Liver (tissue), 7 donors: ENCODE measurements at regions not wholly inside any gene's neighbourhood (a gene's known extent, or its start where the extent isn't known, plus 50 kb on each side); places are given as distances from the start of the nearest gene placed in this dataset.

Experiments used
- DNase-seq: peaks from one replicate; pipeline ENCODE4 v3.0.0-alpha.2; 2017; ENCODE audit warnings: low spot score
- H3K27ac ChIP-seq, 2 donors: one replicate each; pipeline ENCODE4 v1.7.0; 2013; ENCODE audit warnings: inconsistent platforms in 2 of 2, low read length in 2 of 2, control low read depth in 1 of 2, low read depth in 1 of 2, mild to moderate bottlenecking in 1 of 2
- H3K27me3 ChIP-seq, 4 donors: one replicate each; pipeline versions ENCODE4 v1.6.1 to v1.7.0; 2013; ENCODE audit warnings: low read length in 3 of 4, inconsistent platforms in 1 of 4, mild to moderate bottlenecking in 1 of 4, moderate library complexity in 1 of 4; ENCODE audit not compliant: control insufficient read depth in 4 of 4, insufficient read depth in 4 of 4
- H3K36me3 ChIP-seq, 4 donors: one replicate each; pipeline versions ENCODE4 v1.6.1 to v1.7.0; 2013; ENCODE audit warnings: low read length in 3 of 4, mild to moderate bottlenecking in 3 of 4, low read depth in 1 of 4, moderate library complexity in 1 of 4; ENCODE audit not compliant: control insufficient read depth in 4 of 4, insufficient read depth in 3 of 4
- H3K4me1 ChIP-seq, 4 donors: one replicate each; pipeline versions ENCODE4 v1.6.1 to v1.7.0; 2013; ENCODE audit warnings: low read length in 3 of 4, mild to moderate bottlenecking in 3 of 4, moderate library complexity in 1 of 4; ENCODE audit not compliant: control insufficient read depth in 4 of 4, insufficient read depth in 4 of 4
- H3K4me3 ChIP-seq, 3 donors: one replicate each; pipeline versions ENCODE4 v1.6.1 to v1.7.0; 2013; ENCODE audit warnings: low read length in 3 of 3, control low read depth in 1 of 3, low read depth in 1 of 3, mild to moderate bottlenecking in 1 of 3
- H3K9ac ChIP-seq, 2 donors: one replicate each; pipeline ENCODE4 v1.7.0; 2013; ENCODE audit warnings: low read length in 2 of 2, mild to moderate bottlenecking in 2 of 2, moderate library complexity in 2 of 2, control low read depth in 1 of 2, low read depth in 1 of 2
- H3K9me3 ChIP-seq, 4 donors: one replicate each; pipeline versions ENCODE4 v1.6.1 to v1.7.0; 2013; ENCODE audit warnings: low read length in 3 of 4; ENCODE audit not compliant: control insufficient read depth in 4 of 4
- ATF3 ChIP-seq: IDR thresholded peaks from 2 replicates; pipeline ENCODE4 v1.6.1; 2016; ENCODE audit warnings: antibody characterized with exemption
- EGR1 ChIP-seq, 2 donors: IDR thresholded peaks; 2 replicates each; pipeline ENCODE4 v1.6.1; 2016 to 2018; ENCODE audit warnings: antibody characterized with exemption in 2 of 2, low read depth in 2 of 2
- FOXA1 ChIP-seq: IDR thresholded peaks from 2 replicates; pipeline ENCODE4 v1.6.1; 2016; ENCODE audit warnings: antibody characterized with exemption
- FOXA2 ChIP-seq: IDR thresholded peaks from 2 replicates; pipeline ENCODE4 v1.6.1; 2016; ENCODE audit warnings: antibody characterized with exemption
- GABPA ChIP-seq, 2 donors: IDR thresholded peaks in 1 of 2; conservative IDR thresholded peaks in 1 of 2; 2 replicates each; pipeline ENCODE4 v1.6.1; 2016; ENCODE audit warnings: antibody characterized with exemption in 2 of 2, mild to moderate bottlenecking in 1 of 2, moderate library complexity in 1 of 2
- HNF4A ChIP-seq, 2 donors: conservative IDR thresholded peaks; 2 replicates each; pipeline ENCODE4 v1.6.1; 2016; ENCODE audit warnings: antibody characterized with exemption in 2 of 2, mild to moderate bottlenecking in 2 of 2
- HNF4G ChIP-seq: IDR thresholded peaks from 2 replicates; pipeline ENCODE4 v1.6.1; 2016; ENCODE audit warnings: antibody characterized with exemption
- JUND ChIP-seq, 2 donors: IDR thresholded peaks; 2 replicates each; pipeline ENCODE4 v1.6.1; 2016; ENCODE audit warnings: antibody characterized with exemption in 2 of 2
- MAX ChIP-seq: IDR thresholded peaks from 2 replicates; pipeline ENCODE4 v1.6.1; 2016; ENCODE audit warnings: antibody characterized with exemption
- NR2F2 ChIP-seq: IDR thresholded peaks from 2 replicates; pipeline ENCODE4 v1.6.1; 2016; ENCODE audit warnings: antibody characterized with exemption
- RAD21 ChIP-seq, 2 donors: IDR thresholded peaks; 2 replicates each; pipeline ENCODE4 v1.6.1; 2016; ENCODE audit warnings: antibody characterized with exemption in 2 of 2, mild to moderate bottlenecking in 2 of 2
- REST ChIP-seq: IDR thresholded peaks from 2 replicates; pipeline ENCODE4 v1.6.1; 2016; ENCODE audit warnings: antibody characterized with exemption, mild to moderate bottlenecking
- TAF1 ChIP-seq: conservative IDR thresholded peaks from 2 replicates; pipeline ENCODE4 v1.6.1; 2016; ENCODE audit warnings: antibody characterized with exemption, mild to moderate bottlenecking
- YY1 ChIP-seq: IDR thresholded peaks from 2 replicates; pipeline ENCODE4 v1.6.1; 2016; ENCODE audit warnings: antibody characterized with exemption, mild to moderate bottlenecking
- ZBTB33 ChIP-seq: IDR thresholded peaks from 2 replicates; pipeline ENCODE4 v1.6.1; 2016; ENCODE audit warnings: antibody characterized with exemption
- WGBS: extraction: QIAGEN DNeasy Blood & Tissue Kit; methylation state at CpG from one replicate; pipeline ENCODE4 v1.1.7; 2013; 5-methylcytosine and 5-hydroxymethylcytosine counted together
- donor health status: healthy.
- donor health status: healthy.
- donor health status: healthy.
- donor health status: healthy.

GRCh38 chr3:68620211-68620610 lies 312.1 kb downstream of the TAFA4 start:
- no peak for DNase-seq
- no peaks in the 10 kb centered on the region for H3K36me3 ChIP-seq
- H3K4me1 ChIP-seq, result no peaks in the 10 kb centered on the region
- no peak for TF ChIP-seq GABPA (IDR thresholded peaks at IDR 0.05 in 1 of 2, conservative IDR thresholded peaks at IDR 0.05 in 1 of 2)
- no peak for TF ChIP-seq ATF3
- no peak for TF ChIP-seq NR2F2
- TF ChIP-seq FOXA2, result no peak
- no peak for TF ChIP-seq EGR1 (IDR thresholded peaks at IDR 0.05; ENCODE audit: low read depth in 2 of 2)
- TF ChIP-seq YY1, result no peak
- no peak for TF ChIP-seq FOXA1
- no peak for TF ChIP-seq ZBTB33
- TF ChIP-seq HNF4G, result no peak
- no peak for TF ChIP-seq REST
- TF ChIP-seq TAF1, result no peak
- TF ChIP-seq MAX, result no peak
- TF ChIP-seq RAD21 (IDR thresholded peaks at IDR 0.05), result no peak
- no peak for TF ChIP-seq JUND (IDR thresholded peaks at IDR 0.05)
- WGBS, result 85% methylated on average over 6 of the region's 6 CpGs
- H3K27ac ChIP-seq, result no peak overlapping the region
- no peaks in the 10 kb centered on the region for H3K9me3 ChIP-seq
- H3K27me3 ChIP-seq, result no peaks in the 10 kb centered on the region
- H3K4me3 ChIP-seq, result no peak overlapping the region
- H3K9ac ChIP-seq, result no peak overlapping the region

- H3K9me3 ChIP-seq, result no peaks in the 10 kb centered on the region
- H3K27me3 ChIP-seq, result no peaks in the 10 kb centered on the region
- H3K27ac ChIP-seq, result no peak overlapping the region
- no peak overlapping the region for H3K4me3 ChIP-seq
- no peak overlapping the region for H3K9ac ChIP-seq
- DNase-seq, result no peak
- no peaks in the 10 kb centered on the region for H3K36me3 ChIP-seq
- WGBS, result 73% methylated on average over 6 of the region's 6 CpGs
- no peak for TF ChIP-seq RAD21 (IDR thresholded peaks at IDR 0.05)
- TF ChIP-seq HNF4A (conservative IDR thresholded peaks at IDR 0.05), result no peak
- no peak for TF ChIP-seq YY1
- no peaks in the 10 kb centered on the region for H3K4me1 ChIP-seq
Measured at GRCh38 chr3:68614087-68614486, 318.3 kb downstream of the TAFA4 start.
